Effector memory CD8-positive, alpha-beta T cell (primary cell): ENCODE measurements at regions not wholly inside any gene's neighbourhood (a gene's known extent, or its start where the extent isn't known, plus 50 kb on each side); places are given as distances from the start of the nearest gene placed in this dataset.
"Not testable (repeated sequence)": the region's sequence is repeated elsewhere in the genome, so short reads cannot be mapped to it uniquely, and the experiment has no call there.

Experiments
- ATAC-seq: fragments of 150-1000 bp; cut with Tn5 transposase; replicated peaks from 2 replicates; pipeline ENCODE4 v1.10.0; 2021; ENCODE audit warnings: mild to moderate bottlenecking, moderate library complexity
- DNase-seq, 3 experiments: peaks; one replicate each; pipeline ENCODE4 v3.0.0; 2021
- H3K27ac Mint-ChIP-seq, 2 donors: one replicate each; pipeline ENCODE4 v1.8.0; 2022; ENCODE audit warnings: mild to moderate bottlenecking in 2 of 2, mixed read lengths in 2 of 2, moderate library complexity in 2 of 2
- H3K27me3 Mint-ChIP-seq, 2 donors: one replicate each; pipeline ENCODE4 v1.8.0; 2022; ENCODE audit warnings: mixed read lengths in 2 of 2
- H3K36me3 Mint-ChIP-seq: one replicate; pipeline ENCODE4 v1.8.0; 2022; ENCODE audit warnings: mild to moderate bottlenecking, moderate library complexity, mixed read lengths; ENCODE audit not compliant: insufficient read depth
- H3K4me1 Mint-ChIP-seq, 2 donors: one replicate each; pipeline ENCODE4 v1.8.0; 2022; ENCODE audit warnings: low read depth in 2 of 2, mixed read lengths in 2 of 2
- H3K4me3 Mint-ChIP-seq, 2 donors: one replicate each; pipeline ENCODE4 v1.8.0; 2022; ENCODE audit warnings: mild to moderate bottlenecking in 2 of 2, mixed read lengths in 2 of 2, moderate library complexity in 2 of 2
- H3K9me3 Mint-ChIP-seq, 2 donors: one replicate each; pipeline ENCODE4 v1.8.0; 2022; ENCODE audit warnings: mixed read lengths in 2 of 2

DNA sequence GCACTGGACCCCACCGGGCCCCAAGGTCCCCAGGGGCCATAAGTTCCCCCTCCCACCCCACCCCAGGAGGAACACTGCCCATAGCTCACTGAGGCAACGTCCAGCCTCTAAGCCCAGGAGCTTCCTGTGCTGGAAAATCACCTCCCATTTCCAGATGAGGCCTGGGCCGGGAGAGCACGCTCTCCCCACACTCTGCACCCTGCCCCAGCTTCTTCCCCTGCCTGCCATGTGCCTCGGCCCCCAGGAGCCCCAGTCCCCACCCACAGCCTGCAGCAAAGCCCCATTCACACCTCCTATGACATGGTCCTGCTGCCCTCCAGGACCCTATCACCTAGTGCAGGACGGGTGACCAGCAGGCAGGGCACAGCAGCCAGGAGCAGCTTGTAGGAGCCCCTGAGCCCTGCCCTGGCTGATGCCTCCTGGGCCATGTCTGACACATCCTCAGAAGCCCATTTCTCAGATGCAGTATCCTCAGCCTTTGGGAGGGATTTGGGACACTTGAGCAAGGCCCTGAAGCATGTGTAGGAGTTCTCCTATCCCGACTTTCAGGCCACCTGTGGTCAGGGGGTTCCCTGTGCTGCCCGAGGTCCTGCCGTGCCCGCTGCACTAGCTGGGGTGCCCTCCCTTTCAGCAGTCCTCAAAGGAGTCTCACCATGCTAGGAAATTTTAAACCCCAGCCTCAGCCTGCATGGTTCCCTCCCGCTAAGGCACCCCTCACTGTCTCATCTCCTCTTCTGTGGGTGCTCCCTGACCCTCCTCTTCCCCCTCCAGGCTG is 119.4 kb upstream of the FOXD4L5 start:
- H3K4me1 Mint-ChIP-seq = no peaks in the 10 kb centered on the region
- H3K27ac Mint-ChIP-seq = no peak overlapping the region
- H3K36me3 Mint-ChIP-seq = no peaks in the 10 kb centered on the region
- DNase-seq (no peak), ATAC-seq (no peak)
- H3K4me3 Mint-ChIP-seq = no peak overlapping the region
- no peaks in the 10 kb centered on the region for H3K27me3 Mint-ChIP-seq
- peaks cover 14 to 18% of the 10 kb centered on the region in 2 donors for H3K9me3 Mint-ChIP-seq

DNA sequence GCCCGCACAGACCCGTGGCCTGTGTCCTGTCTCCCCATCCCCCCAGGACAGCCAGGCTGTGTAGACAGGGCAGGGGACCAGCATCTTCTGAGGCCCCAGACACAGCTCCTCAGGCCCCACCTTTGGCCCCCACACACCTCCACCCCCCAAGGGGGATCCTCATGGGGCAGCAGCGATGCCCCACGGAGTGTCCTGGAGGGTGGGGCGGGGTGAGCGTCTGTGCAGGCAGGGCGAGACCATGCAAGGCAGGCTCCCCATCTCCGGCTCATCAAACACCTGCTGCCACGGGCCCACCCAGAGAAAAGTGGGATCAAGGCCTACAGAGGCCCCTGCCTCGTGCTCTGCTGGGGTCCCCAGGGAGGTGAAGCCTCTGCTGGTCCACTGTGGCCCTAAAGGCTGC is 118.7 kb upstream of the FOXD4L5 start:
- ATAC-seq (no peak), DNase-seq (no peak)
- Mint-ChIP-seq H3K4me1 (no peaks in the 10 kb centered on the region), H3K27ac (no peak overlapping the region), H3K36me3 (no peaks in the 10 kb centered on the region), H3K27me3 (no peaks in the 10 kb centered on the region), H3K4me3 (no peak overlapping the region), H3K9me3 (peaks cover 14 to 18% of the 10 kb centered on the region in 2 donors)

DNA sequence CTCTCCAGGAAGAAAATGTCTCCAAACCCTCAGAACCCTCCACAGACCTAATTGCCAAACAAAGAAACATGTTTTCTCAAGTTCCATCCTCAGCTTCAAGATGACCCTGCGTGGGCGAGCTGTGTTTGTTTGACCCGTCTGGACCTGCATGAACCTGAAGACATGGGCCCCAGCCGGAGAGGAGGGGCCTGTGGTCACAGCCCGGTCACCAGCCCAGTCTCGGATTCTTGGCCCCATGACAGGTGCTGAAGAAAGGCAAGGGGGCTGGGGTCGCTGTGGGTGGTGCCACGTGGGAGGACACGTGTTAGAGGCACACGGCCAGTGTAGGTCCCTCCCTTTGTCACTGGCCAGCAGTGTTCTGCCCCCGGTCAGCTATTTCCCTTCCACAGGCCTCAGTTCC is 118.1 kb upstream of the FOXD4L5 start:
- not testable (repeated sequence) for H3K27me3 Mint-ChIP-seq, ATAC-seq, H3K36me3 Mint-ChIP-seq, H3K27ac Mint-ChIP-seq, H3K4me1 Mint-ChIP-seq, H3K4me3 Mint-ChIP-seq, DNase-seq
- peaks cover 11 to 14% of the 10 kb centered on the region in 2 donors for H3K9me3 Mint-ChIP-seq

DNA sequence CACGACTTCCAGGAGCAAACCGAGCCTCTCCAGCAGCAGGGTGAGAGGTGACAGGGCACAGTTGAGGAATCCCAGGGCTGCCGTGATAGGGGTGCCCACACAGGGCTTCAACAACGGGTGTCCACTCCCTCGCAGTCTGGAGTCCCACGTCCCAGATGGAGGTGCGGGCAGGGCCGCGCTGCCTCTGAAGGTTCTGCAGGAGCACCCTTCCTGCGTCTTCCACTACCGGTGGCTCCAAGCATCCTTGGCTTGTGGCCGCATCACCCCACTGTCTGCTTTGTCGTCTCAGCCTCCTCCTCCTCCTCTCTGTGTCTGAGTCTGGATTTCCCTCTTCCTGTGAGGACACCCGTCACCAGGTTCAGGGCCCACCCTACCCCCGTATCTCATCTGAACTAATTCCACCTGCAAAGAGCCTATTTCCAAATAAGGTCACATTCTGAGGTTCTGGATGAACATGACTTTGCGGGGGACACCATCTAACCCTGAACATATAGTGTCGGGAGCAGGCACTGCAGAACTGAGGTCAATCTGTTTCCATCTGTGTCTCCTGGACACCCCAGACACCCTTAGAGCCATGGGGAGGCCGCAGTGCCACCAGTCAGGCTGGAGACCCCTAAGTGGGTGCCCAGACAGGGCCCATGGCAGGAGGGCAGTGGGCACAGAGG is 117.3 kb upstream of the FOXD4L5 start:
- not testable (repeated sequence) for H3K27ac Mint-ChIP-seq, H3K4me3 Mint-ChIP-seq, H3K27me3 Mint-ChIP-seq, H3K36me3 Mint-ChIP-seq, H3K4me1 Mint-ChIP-seq, DNase-seq, ATAC-seq
- peaks cover 5 to 12% of the 10 kb centered on the region in 2 donors for H3K9me3 Mint-ChIP-seq

DNA sequence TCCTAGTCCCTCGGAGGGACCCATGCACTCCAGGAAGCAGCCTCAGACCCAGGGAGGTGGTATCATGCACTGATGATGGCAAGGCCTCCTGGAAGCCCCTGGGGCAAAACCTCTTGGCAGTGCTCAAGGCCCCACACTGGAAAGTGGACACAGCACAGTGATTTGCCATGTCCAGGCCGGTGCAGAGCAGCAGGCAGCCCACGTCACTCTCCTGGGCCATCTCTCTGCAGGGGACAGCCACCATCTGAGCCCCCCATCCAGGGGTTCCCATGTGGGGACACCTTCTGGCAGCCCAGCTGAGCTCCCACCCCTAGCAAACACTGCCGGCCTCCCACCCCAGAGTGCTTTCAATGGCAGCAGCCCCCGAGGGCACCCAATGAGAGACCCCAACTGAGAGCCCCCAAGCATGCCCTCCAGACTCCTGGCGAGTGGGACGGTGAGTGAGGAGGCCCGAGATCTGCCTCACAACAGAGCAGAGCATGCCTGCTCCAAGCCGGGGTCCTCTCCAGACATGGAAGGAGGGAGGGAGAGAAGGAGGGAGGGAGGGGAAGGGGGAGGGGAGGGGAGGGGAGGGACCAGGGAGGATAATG is 116.5 kb upstream of the FOXD4L5 start:
- not testable (repeated sequence) for H3K27me3 Mint-ChIP-seq, H3K36me3 Mint-ChIP-seq, H3K4me1 Mint-ChIP-seq, ATAC-seq, H3K27ac Mint-ChIP-seq, DNase-seq, H3K4me3 Mint-ChIP-seq
- peaks cover 5 to 18% of the 10 kb centered on the region in 2 donors for H3K9me3 Mint-ChIP-seq

DNA sequence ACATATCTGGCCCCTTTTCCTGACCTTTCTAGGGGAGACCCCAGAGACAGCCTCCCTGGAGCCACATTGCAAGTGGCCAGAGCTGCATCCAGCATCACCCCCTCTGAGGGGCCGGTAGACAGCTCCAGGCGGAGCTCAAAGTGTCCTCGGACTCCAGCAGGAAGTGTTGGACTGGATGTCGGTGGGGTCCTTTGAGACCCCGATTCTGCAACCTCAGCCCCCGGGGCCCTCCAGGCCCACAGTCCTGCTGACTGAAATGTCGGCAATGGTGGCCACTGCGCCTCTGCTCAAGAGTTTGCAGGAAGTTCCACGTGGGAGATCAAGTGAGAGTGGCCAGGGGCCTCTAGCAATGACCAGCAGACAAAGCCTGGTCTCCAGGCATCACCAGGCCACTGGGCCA is 115.9 kb upstream of the FOXD4L5 start:
- Mint-ChIP-seq H3K9me3 (peaks cover 8 to 18% of the 10 kb centered on the region in 2 donors), H3K4me1 (no peaks in the 10 kb centered on the region)

DNA sequence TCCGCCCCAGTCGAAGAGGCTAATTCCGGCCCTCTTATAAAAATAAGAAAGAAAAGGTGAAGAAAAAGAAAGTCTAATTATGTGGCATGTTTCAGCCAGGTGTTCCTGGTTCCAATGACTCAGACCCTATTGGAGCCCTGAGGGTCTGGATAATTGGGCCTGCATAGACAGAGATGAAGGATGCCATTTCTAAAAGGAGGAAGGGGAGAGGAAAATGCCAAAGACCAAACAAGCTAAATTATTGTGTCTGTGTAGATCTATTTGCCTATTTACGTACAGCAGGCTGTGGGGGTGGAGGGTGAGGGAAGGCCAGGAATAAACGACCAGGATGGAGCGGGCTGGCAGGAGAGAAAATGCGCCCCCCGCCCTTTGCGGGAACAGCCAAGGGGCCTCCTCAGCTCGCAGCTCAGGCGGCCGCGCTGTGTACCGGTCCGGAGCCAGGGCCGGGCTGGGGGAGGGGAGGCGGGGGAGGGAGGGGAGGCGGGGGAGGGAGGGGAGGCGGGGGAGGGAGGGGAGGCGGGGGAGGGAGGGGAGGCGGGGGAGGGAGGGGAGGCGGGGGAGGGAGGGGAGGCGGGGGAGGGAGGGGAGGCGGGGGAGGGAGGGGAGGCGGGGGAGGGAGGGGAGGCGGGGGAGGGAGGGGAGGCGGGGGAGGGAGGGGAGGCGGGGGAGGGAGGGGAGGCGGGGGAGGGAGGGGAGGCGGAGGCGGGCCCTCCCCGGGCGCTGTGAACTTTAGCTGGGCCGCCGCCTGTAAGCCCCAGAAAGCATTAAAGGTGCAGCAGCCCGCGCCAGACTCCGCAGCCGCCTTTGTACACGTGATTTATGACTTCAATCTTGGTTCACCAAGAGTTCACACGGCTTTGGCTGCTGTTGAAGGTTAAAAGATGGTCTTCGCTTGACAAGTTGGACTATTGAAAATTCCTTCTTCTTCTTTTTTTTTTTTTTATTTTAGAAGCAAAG is 113.0 kb upstream of the FOXD4L5 start:
- not testable (repeated sequence) for H3K4me1 Mint-ChIP-seq, H3K27me3 Mint-ChIP-seq, H3K27ac Mint-ChIP-seq, DNase-seq, H3K4me3 Mint-ChIP-seq, H3K36me3 Mint-ChIP-seq, ATAC-seq
- peaks cover 10 to 18% of the 10 kb centered on the region in 2 donors for H3K9me3 Mint-ChIP-seq

More for the DNA sequence above, 115.9 kb upstream of the FOXD4L5 start:
- Mint-ChIP-seq H3K27me3 (no peaks in the 10 kb centered on the region), H3K27ac (no peak overlapping the region), H3K4me3 (no peak overlapping the region), H3K36me3 (no peaks in the 10 kb centered on the region)
- no peak for ATAC-seq
- no peak for DNase-seq

DNA sequence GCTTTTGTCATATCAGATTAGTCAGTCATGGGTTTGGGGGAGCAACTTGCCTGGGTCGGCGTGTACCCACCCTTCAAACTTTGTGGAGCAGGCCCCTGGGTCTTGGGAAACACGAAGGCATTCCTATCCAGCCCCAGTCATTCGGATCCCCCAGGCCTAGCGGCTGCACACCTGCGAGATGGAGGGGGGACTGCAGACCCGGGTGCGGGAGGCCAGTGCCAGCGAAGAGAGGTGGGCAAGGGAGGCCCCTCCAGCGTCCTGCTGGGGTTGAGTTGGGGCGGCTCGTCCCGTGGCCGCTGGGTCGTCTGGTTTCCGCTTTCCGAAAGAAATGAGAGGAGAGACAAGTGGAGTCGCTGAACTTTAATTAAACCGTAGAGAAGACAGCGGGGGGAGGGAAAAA is 112.2 kb upstream of the FOXD4L5 start:
- DNase-seq, H3K27ac Mint-ChIP-seq, H3K36me3 Mint-ChIP-seq, ATAC-seq, H3K27me3 Mint-ChIP-seq, H3K4me3 Mint-ChIP-seq, H3K4me1 Mint-ChIP-seq: not testable (repeated sequence)
- peaks cover 7 to 13% of the 10 kb centered on the region in 2 donors for H3K9me3 Mint-ChIP-seq

DNA sequence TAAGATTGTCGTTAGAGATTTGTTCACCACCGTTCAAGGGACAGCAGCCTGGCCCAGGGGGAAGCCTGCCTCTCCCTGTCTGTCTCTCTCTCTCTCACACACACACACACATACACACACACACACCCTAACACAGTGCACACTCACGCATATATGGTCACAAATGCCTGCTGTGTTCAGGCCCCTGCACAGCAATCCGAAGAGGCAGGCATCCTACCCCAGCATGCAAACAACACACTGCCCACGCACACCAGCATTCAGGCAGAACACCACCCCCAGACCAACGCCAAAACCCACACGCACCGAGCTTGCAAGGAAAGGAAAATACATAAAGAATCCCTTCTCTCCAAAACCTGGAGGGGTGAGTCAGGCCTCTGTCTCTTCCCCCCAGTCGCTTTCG is 111.6 kb upstream of the FOXD4L5 start:
- H3K4me1 Mint-ChIP-seq, H3K4me3 Mint-ChIP-seq, H3K27me3 Mint-ChIP-seq, H3K36me3 Mint-ChIP-seq, ATAC-seq, H3K27ac Mint-ChIP-seq, DNase-seq: not testable (repeated sequence)
- peaks cover 7 to 11% of the 10 kb centered on the region in 2 donors for H3K9me3 Mint-ChIP-seq

DNA sequence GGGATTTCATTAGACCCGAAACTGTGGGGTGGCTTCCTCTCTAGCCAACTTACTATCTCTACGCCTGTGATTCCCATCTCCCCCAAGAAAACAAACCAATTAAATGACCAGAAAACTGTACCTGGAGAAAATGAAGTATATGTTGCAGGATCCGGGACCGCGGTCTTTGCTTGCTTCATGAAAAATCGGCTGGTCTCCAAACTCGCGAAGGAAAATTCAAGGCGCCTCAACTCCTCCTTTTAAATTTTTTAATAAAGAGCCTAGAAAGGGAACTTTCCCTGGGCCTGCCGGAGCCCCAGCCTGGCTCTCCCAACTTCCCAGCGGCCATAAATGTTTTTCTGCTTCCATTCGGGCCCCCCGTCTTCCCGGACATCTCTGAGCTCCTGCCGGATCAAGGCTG is 110.8 kb upstream of the FOXD4L5 start:
- H3K36me3 Mint-ChIP-seq, DNase-seq, H3K27me3 Mint-ChIP-seq, ATAC-seq, H3K4me1 Mint-ChIP-seq, H3K4me3 Mint-ChIP-seq, H3K27ac Mint-ChIP-seq: not testable (repeated sequence)
- H3K9me3 Mint-ChIP-seq = peaks cover 12 to 17% of the 10 kb centered on the region in 2 donors

DNA sequence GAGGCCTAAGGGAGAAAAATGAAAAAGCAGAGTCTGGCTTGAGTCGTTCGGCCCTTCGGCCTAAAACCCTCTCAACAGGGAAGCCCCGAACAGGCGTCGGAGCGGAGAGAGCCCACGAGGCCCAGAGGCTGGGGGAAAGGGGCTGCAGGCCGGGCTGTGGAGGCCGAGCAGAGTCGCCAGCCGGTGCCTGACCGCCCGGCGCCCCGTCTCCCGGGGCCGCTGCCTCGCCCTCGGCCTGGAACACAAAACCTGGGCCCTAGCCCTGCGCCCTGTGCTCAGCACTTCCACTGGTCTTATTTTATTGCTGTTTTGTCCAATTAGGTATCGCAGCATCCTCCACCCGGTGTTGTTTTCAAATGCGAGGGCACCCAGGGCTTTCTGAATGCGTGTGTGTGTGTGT is 110.1 kb upstream of the FOXD4L5 start:
- ATAC-seq = not testable (repeated sequence)

DNA sequence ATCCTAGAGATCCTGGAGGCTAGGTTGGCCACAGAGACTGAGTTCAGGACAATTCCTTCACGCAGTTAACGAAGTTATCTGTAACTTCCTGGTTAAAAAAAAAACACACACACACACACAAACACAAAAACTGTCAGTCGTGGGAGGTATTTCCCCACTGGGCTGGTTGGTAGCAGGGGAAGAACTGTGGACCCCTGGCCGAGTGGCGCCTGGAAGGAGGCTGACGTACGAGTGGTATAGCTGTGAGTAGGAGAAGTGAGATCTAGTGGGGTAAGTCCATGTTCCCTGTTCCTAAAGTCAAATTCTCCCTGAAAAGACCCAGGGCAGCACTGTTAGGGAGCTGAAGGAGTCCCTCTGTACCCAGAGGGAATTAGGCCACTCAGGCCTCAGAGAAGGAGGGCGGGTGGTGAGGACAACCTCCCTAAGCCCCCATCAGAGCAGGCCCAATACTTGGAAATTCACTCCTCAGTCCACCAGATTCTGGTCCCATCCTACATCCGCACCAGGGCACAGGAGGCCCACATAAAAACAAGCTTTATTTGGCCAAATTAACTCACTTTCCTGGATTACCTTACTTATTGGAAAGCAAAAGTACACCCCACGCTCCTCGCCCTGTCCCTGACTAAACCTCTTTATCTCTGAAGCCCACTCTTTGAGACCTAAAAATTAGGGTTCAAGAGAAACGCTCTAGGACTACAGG is 108.3 kb upstream of the FOXD4L5 start:
- H3K4me1 Mint-ChIP-seq = not testable (repeated sequence)

More for the DNA sequence above, 110.1 kb upstream of the FOXD4L5 start:
- not testable (repeated sequence) for H3K4me1 Mint-ChIP-seq, H3K4me3 Mint-ChIP-seq, DNase-seq, H3K27me3 Mint-ChIP-seq, H3K36me3 Mint-ChIP-seq, H3K27ac Mint-ChIP-seq
- peaks cover 12 to 18% of the 10 kb centered on the region in 2 donors for H3K9me3 Mint-ChIP-seq

More for the DNA sequence above, 108.3 kb upstream of the FOXD4L5 start:
- H3K27ac Mint-ChIP-seq, DNase-seq, ATAC-seq, H3K27me3 Mint-ChIP-seq, H3K36me3 Mint-ChIP-seq, H3K4me3 Mint-ChIP-seq: not testable (repeated sequence)
- peaks cover 15 to 25% of the 10 kb centered on the region in 2 donors for H3K9me3 Mint-ChIP-seq
